Loucy (cell line): ENCODE measurements at regions not wholly inside any gene's neighbourhood (a gene's known extent, or its start where the extent isn't known, plus 50 kb on each side); places are given as distances from the start of the nearest gene placed in this dataset.

Source experiments
- H2AFZ ChIP-seq: fragments of 200-600 bp; sonication (generic); 2 replicates; pipeline ENCODE4 v1.6.0; 2016; ENCODE audit warnings: antibody characterized with exemption, mild to moderate bottlenecking, low read length, moderate library complexity
- H3F3A ChIP-seq: fragments of 200-600 bp; 2 replicates; pipeline ENCODE4 v1.6.0; 2016; ENCODE audit warnings: antibody characterized with exemption, low read depth, mild to moderate bottlenecking
- H3K27me3 ChIP-seq: fragments of 200-600 bp; sonication (generic); 2 replicates; pipeline ENCODE4 v1.6.1; 2014; ENCODE audit warnings: low read length, mild to moderate bottlenecking; ENCODE audit not compliant: insufficient read depth, poor library complexity, severe bottlenecking
- H3K36me3 ChIP-seq: fragments of 200-600 bp; sonication (generic); 2 replicates; pipeline ENCODE4 v1.6.1; 2016; ENCODE audit warnings: low read length; ENCODE audit not compliant: insufficient read depth
- H3K4me1 ChIP-seq: fragments of 200-600 bp; sonication (generic); 2 replicates; pipeline ENCODE4 v1.5.1; 2014; ENCODE audit warnings: low read length, mild to moderate bottlenecking; ENCODE audit not compliant: insufficient read depth, poor library complexity, severe bottlenecking
- H3K4me2 ChIP-seq: fragments of 200-600 bp; sonication (generic); 2 replicates; pipeline ENCODE4 v1.6.0; 2014; ENCODE audit warnings: antibody characterized with exemption, low read length, low read depth, mild to moderate bottlenecking; ENCODE audit not compliant: poor library complexity, severe bottlenecking
- H3K4me3 ChIP-seq: fragments of 200-600 bp; sonication (generic); 2 replicates; pipeline ENCODE4 v1.5.1; 2014; ENCODE audit warnings: low read length, mild to moderate bottlenecking, mixed read lengths; ENCODE audit not compliant: poor library complexity, severe bottlenecking
- H3K79me2 ChIP-seq: fragments of 200-600 bp; sonication (generic); 2 replicates; pipeline ENCODE4 v1.6.1; 2014; ENCODE audit warnings: low read length; ENCODE audit not compliant: insufficient read depth
- H3K9ac ChIP-seq: fragments of 200-600 bp; sonication (generic); 2 replicates; pipeline ENCODE4 v1.6.0; 2014; ENCODE audit warnings: mild to moderate bottlenecking, low read depth, low read length, moderate library complexity; ENCODE audit not compliant: poor library complexity, severe bottlenecking
- H3K9me2 ChIP-seq: fragments of 200-600 bp; sonication (generic); replicated peaks from 2 replicates; pipeline ENCODE4 v1.6.1; 2016; ENCODE audit warnings: low read depth, low read length, mixed read lengths
- H3K9me3 ChIP-seq: fragments of 200-600 bp; sonication (generic); 2 replicates; pipeline ENCODE4 v1.6.1; 2014; ENCODE audit warnings: mild to moderate bottlenecking, antibody characterized with exemption, low read length, low read depth; ENCODE audit not compliant: insufficient read depth
- H4K20me1 ChIP-seq: fragments of 200-600 bp; sonication (generic); 2 replicates; pipeline ENCODE4 v1.6.0; 2014; ENCODE audit warnings: antibody characterized with exemption, low read length, mild to moderate bottlenecking; ENCODE audit not compliant: insufficient read depth, poor library complexity, severe bottlenecking
- CTCF ChIP-seq: fragments of 200-600 bp; sonication (generic); conservative IDR thresholded peaks from 2 replicates; pipeline ENCODE4 v1.5.1; 2014; ENCODE audit warnings: mild to moderate bottlenecking, antibody characterized with exemption, low read length
- EZH2phosphoT487 ChIP-seq: fragments of 200-600 bp; IDR thresholded peaks from 2 replicates; pipeline ENCODE4 v1.6.1; 2018; ENCODE audit warnings: antibody characterized with exemption, mild to moderate bottlenecking, moderate library complexity, borderline replicate concordance

GRCh38 chr16:49058382-49058781 lies 223.3 kb downstream of the CBLN1 start:
- no peaks in the 10 kb centered on the region for H3K9me2 ChIP-seq
- no peak overlapping the region for H3K4me3 ChIP-seq
- no peak overlapping the region for H3K9ac ChIP-seq
- no peaks in the 10 kb centered on the region for H3K79me2 ChIP-seq
- no peaks in the 10 kb centered on the region for H3K27me3 ChIP-seq
- no peaks in the 10 kb centered on the region for H3K36me3 ChIP-seq
- H3K4me1 ChIP-seq, result no peaks in the 10 kb centered on the region
- no peaks in the 10 kb centered on the region for H4K20me1 ChIP-seq
- H3F3A ChIP-seq, result no peaks in the 10 kb centered on the region
- TF ChIP-seq EZH2phosphoT487, result no peak
- no peak overlapping the region for H3K4me2 ChIP-seq
- no peak overlapping the region for H2AFZ ChIP-seq
- H3K9me3 ChIP-seq, result no peaks in the 10 kb centered on the region

- Histone ChIP-seq H2AFZ (no peak overlapping the region), H3K9me2 (no peaks in the 10 kb centered on the region), H3K79me2 (no peaks in the 10 kb centered on the region), H3K9ac (no peak overlapping the region), H3F3A (no peaks in the 10 kb centered on the region), H3K4me2 (no peak overlapping the region), H3K9me3 (no peaks in the 10 kb centered on the region), H3K4me1 (no peaks in the 10 kb centered on the region), H4K20me1 (no peaks in the 10 kb centered on the region), H3K27me3 (no peaks in the 10 kb centered on the region), H3K36me3 (no peaks in the 10 kb centered on the region), H3K4me3 (no peak overlapping the region)
- TF ChIP-seq EZH2phosphoT487, result no peak
- no peak for TF ChIP-seq CTCF
Observed at GRCh38 chr16:49057936-49058335, 223.7 kb downstream of the CBLN1 start.

GRCh38 chr16:49057391-49057790 lies 224.2 kb downstream of the CBLN1 start:
- H3K9me2 ChIP-seq, result no peaks in the 10 kb centered on the region
- no peak overlapping the region for H2AFZ ChIP-seq
- no peak overlapping the region for H3K9ac ChIP-seq
- H3K4me3 ChIP-seq, result no peak overlapping the region
- no peaks in the 10 kb centered on the region for H4K20me1 ChIP-seq
- H3K4me1 ChIP-seq, result no peaks in the 10 kb centered on the region
- TF ChIP-seq EZH2phosphoT487, result no peak
- TF ChIP-seq CTCF, result no peak
- no peak overlapping the region for H3K4me2 ChIP-seq
- H3K36me3 ChIP-seq, result no peaks in the 10 kb centered on the region
- H3K9me3 ChIP-seq, result no peaks in the 10 kb centered on the region
- no peaks in the 10 kb centered on the region for H3K27me3 ChIP-seq
- no peaks in the 10 kb centered on the region for H3F3A ChIP-seq
- H3K79me2 ChIP-seq, result no peaks in the 10 kb centered on the region

DNA sequence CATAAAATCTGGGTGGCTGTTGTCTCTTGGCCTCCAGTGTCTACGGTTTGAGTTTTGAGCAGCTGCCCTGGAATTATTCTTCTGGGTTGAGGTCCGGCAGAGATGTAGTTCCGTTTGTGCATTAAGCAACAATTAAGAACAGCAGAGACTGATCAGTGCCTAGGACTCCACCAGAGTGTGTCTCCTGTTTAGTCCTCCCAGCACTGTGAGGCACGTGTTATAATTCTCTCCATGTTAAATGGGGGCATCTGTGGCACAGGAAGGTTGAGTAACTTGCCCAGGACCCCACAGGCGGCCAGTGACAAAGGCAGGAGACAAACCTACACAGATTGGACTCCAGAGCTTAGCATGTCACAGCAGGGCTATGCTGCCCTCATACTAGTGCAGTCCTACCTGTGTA lies 225.1 kb downstream of the CBLN1 start:
- H3K4me1 ChIP-seq, result no peaks in the 10 kb centered on the region
- no peak for TF ChIP-seq CTCF
- TF ChIP-seq EZH2phosphoT487, result no peak
- H3K36me3 ChIP-seq, result no peaks in the 10 kb centered on the region
- no peak overlapping the region for H3K9ac ChIP-seq
- H3F3A ChIP-seq, result no peaks in the 10 kb centered on the region
- no peak overlapping the region for H3K4me2 ChIP-seq
- no peaks in the 10 kb centered on the region for H3K9me2 ChIP-seq
- H3K9me3 ChIP-seq, result no peaks in the 10 kb centered on the region
- H3K79me2 ChIP-seq, result no peaks in the 10 kb centered on the region
- no peak overlapping the region for H2AFZ ChIP-seq
- no peaks in the 10 kb centered on the region for H4K20me1 ChIP-seq
- no peaks in the 10 kb centered on the region for H3K27me3 ChIP-seq
- no peak overlapping the region for H3K4me3 ChIP-seq
